Panc1 (cell line): ENCODE measurements at regions not wholly inside any gene's neighbourhood (a gene's known extent, or its start where the extent isn't known, plus 50 kb on each side); places are given as distances from the start of the nearest gene placed in this dataset.

Experiments
- ATAC-seq: fragments of 200-7000 bp; cut with Tn5 transposase; 2 replicates; pipeline ENCODE4 v1.9.1; 2020; ENCODE audit warnings: mild to moderate bottlenecking, moderate library complexity
- BruUV-seq: library from RNA; stranded (reverse); fragments of 400-500 nt; replicated peaks from 2 replicates; lab custom pipeline; 2021; lab: Mats Ljungman, UMichigan
- CTCF ChIA-PET: fragments of 300-600 bp; sonication (Branson Sonifier 250); formaldehyde crosslinking; loops from one replicate; lab custom pipeline; 2022; ENCODE audit warnings: antibody characterized with exemption; lab: Charles Lee
- POLR2A ChIA-PET: fragments of 300-600 bp; sonication (Branson Sonifier 250); formaldehyde crosslinking; loops from one replicate; lab custom pipeline; 2022; ENCODE audit warnings: antibody characterized with exemption; lab: Charles Lee
- DNase-seq: peaks from one replicate; pipeline ENCODE4 v3.0.0-alpha.2; 2010; ENCODE audit warnings: low read depth, low spot score
- H3K27ac ChIP-seq: 2 replicates; pipeline ENCODE4 v1.5.1; 2011; ENCODE audit warnings: mild to moderate bottlenecking, low read length, inconsistent platforms
- H3K27me3 ChIP-seq: fragments of 200-500 bp; sonication (Bioruptor generic); 2 replicates; pipeline ENCODE4 v1.6.0; 2014; ENCODE audit warnings: low read length, inconsistent platforms; ENCODE audit not compliant: control insufficient read depth, insufficient read depth
- H3K36me3 ChIP-seq: fragments of 200-500 bp; sonication (Bioruptor generic); 2 replicates; pipeline ENCODE4 v1.5.1; 2014; ENCODE audit warnings: inconsistent platforms, mild to moderate bottlenecking, low read length, moderate library complexity; ENCODE audit not compliant: control insufficient read depth, insufficient read depth
- H3K4me1 ChIP-seq: 2 replicates; pipeline ENCODE4 v1.5.1; 2011; ENCODE audit warnings: inconsistent platforms, mild to moderate bottlenecking, low read length, moderate library complexity; ENCODE audit not compliant: control insufficient read depth, insufficient read depth
- H3K4me3 ChIP-seq, 2 experiments: 2 replicates each; pipeline ENCODE4 v1.5.1; 2011 to 2012; ENCODE audit warnings: low read depth in 2 of 2, low read length in 2 of 2, mild to moderate bottlenecking in 2 of 2, inconsistent platforms in 1 of 2, moderate library complexity in 1 of 2
- H3K9me3 ChIP-seq: fragments of 200-500 bp; sonication (Bioruptor generic); 2 replicates; pipeline ENCODE4 v1.5.1; 2014; ENCODE audit warnings: low read depth, mild to moderate bottlenecking, inconsistent platforms, low read length, moderate library complexity; ENCODE audit not compliant: control insufficient read depth, insufficient read depth
- CTCF ChIP-seq: fragments of 450-650 bp; IDR thresholded peaks from 2 replicates; pipeline ENCODE4 v1.5.1; 2017; ENCODE audit warnings: mild to moderate bottlenecking
- POLR2AphosphoS5 ChIP-seq: IDR thresholded peaks from 2 replicates; pipeline ENCODE4 v1.6.1; 2012; ENCODE audit warnings: mild to moderate bottlenecking, low read depth, low read length, moderate library complexity
- SIN3A ChIP-seq: IDR thresholded peaks from 2 replicates; pipeline ENCODE4 v1.6.1; 2012; ENCODE audit warnings: low read depth, mild to moderate bottlenecking, low read length, moderate library complexity, borderline replicate concordance; ENCODE audit not compliant: insufficient read depth
- TCF7L2 ChIP-seq: IDR thresholded peaks from 2 replicates; pipeline ENCODE4 v1.6.1; 2011; ENCODE audit warnings: mild to moderate bottlenecking, low read depth, low read length, inconsistent platforms
- in situ Hi-C: cut with HindIII; loops from 2 replicates; pipeline ENCODE4 v1.10.0; 2016; ENCODE audit warnings: low sequenced_read_pairs, low pct_unique_long_range_greater_than_20kb
- intact Hi-C: fragments of 100-400 bp; cut with micrococcal nuclease; formaldehyde crosslinking; loops from one replicate; pipeline ENCODE4 v1.10.0; 2022; ENCODE audit not compliant: unreplicated experiment
- TF ChIP-seq, protein P1 (sequence below), 2 experiments: IDR thresholded peaks; 2 replicates each; pipeline ENCODE4 v1.6.1; 2011 to 2012; ENCODE audit warnings: low read depth in 2 of 2, control low read depth in 1 of 2, low read length in 1 of 2, mild to moderate bottlenecking in 1 of 2, moderate library complexity in 1 of 2; ENCODE audit not compliant: insufficient read depth in 1 of 2

GRCh38 chr2:156155319-156155718, 177.2 kb downstream of the NR4A2 start:
- H3K9me3 ChIP-seq: no peaks in the 10 kb centered on the region
- no peaks in the 10 kb centered on the region for H3K36me3 ChIP-seq
- no TSS peak for BruUV-seq
- DNase-seq (no peak), ATAC-seq (no peak)
- ChIA-PET CTCF (no interaction called here), POLR2A (no interaction called here)
- H3K27me3 ChIP-seq: no peaks in the 10 kb centered on the region
- no peak overlapping the region for H3K4me3 ChIP-seq
- intact Hi-C loops (no loop called here), in situ Hi-C loops (no loop called here)
- H3K27ac ChIP-seq: no peak overlapping the region
- TF ChIP-seq TCF7L2 (no peak), POLR2AphosphoS5 (no peak), SIN3A (no peak), CTCF (no peak)
- TF ChIP-seq, protein P1, sequence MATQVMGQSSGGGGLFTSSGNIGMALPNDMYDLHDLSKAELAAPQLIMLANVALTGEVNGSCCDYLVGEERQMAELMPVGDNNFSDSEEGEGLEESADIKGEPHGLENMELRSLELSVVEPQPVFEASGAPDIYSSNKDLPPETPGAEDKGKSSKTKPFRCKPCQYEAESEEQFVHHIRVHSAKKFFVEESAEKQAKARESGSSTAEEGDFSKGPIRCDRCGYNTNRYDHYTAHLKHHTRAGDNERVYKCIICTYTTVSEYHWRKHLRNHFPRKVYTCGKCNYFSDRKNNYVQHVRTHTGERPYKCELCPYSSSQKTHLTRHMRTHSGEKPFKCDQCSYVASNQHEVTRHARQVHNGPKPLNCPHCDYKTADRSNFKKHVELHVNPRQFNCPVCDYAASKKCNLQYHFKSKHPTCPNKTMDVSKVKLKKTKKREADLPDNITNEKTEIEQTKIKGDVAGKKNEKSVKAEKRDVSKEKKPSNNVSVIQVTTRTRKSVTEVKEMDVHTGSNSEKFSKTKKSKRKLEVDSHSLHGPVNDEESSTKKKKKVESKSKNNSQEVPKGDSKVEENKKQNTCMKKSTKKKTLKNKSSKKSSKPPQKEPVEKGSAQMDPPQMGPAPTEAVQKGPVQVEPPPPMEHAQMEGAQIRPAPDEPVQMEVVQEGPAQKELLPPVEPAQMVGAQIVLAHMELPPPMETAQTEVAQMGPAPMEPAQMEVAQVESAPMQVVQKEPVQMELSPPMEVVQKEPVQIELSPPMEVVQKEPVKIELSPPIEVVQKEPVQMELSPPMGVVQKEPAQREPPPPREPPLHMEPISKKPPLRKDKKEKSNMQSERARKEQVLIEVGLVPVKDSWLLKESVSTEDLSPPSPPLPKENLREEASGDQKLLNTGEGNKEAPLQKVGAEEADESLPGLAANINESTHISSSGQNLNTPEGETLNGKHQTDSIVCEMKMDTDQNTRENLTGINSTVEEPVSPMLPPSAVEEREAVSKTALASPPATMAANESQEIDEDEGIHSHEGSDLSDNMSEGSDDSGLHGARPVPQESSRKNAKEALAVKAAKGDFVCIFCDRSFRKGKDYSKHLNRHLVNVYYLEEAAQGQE (IDR thresholded peaks at IDR 0.05; ENCODE audit: insufficient read depth in 1 of 2, low read depth in 2 of 2, low read length in 1 of 2): no peak
- H3K4me1 ChIP-seq: no peaks in the 10 kb centered on the region

GRCh38 chr2:156151351-156151750, 181.2 kb downstream of the NR4A2 start:
- Histone ChIP-seq H3K27ac (no peak overlapping the region), H3K9me3 (no peaks in the 10 kb centered on the region), H3K36me3 (no peaks in the 10 kb centered on the region), H3K4me3 (no peak overlapping the region), H3K27me3 (no peaks in the 10 kb centered on the region), H3K4me1 (no peaks in the 10 kb centered on the region)
- no TSS peak for BruUV-seq
- ChIA-PET POLR2A (no interaction called here), CTCF (no interaction called here)
- TF ChIP-seq TCF7L2: no peak
- TF ChIP-seq, protein P1 (IDR thresholded peaks at IDR 0.05; ENCODE audit: insufficient read depth in 1 of 2, low read depth in 2 of 2, low read length in 1 of 2): no peak
- TF ChIP-seq SIN3A: no peak
- TF ChIP-seq CTCF: no peak
- TF ChIP-seq POLR2AphosphoS5: no peak
- intact Hi-C loops (no loop called here), in situ Hi-C loops (no loop called here)
- ATAC-seq: no peak
- no peak for DNase-seq
